ENCODE measurements at regions not wholly inside any gene's neighbourhood (a gene's known extent, or its start where the extent isn't known, plus 50 kb on each side); places are given as distances from the start of the nearest gene placed in this dataset.

DNA sequence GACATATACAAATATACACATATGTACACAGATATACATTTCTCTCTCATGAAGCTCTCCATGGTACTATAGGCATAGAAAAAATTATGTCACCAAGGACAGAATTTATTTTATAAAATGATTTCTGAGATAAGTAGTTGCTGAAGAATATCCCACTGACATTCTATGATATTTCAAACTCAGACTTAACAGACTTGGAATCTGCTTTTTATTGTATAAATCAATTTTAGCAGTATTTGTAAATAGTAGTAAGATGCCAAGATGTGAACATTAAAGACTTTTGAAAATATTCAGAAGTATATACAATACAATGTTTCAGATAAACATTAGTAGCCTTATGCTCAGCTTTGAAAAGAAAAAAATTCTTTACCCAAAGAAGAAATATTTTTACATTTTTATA, 107.4 kb upstream of the ARGLU1 start:
- TF ChIP-seq, protein P1, sequence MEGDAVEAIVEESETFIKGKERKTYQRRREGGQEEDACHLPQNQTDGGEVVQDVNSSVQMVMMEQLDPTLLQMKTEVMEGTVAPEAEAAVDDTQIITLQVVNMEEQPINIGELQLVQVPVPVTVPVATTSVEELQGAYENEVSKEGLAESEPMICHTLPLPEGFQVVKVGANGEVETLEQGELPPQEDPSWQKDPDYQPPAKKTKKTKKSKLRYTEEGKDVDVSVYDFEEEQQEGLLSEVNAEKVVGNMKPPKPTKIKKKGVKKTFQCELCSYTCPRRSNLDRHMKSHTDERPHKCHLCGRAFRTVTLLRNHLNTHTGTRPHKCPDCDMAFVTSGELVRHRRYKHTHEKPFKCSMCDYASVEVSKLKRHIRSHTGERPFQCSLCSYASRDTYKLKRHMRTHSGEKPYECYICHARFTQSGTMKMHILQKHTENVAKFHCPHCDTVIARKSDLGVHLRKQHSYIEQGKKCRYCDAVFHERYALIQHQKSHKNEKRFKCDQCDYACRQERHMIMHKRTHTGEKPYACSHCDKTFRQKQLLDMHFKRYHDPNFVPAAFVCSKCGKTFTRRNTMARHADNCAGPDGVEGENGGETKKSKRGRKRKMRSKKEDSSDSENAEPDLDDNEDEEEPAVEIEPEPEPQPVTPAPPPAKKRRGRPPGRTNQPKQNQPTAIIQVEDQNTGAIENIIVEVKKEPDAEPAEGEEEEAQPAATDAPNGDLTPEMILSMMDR (IDR thresholded peaks at IDR 0.05; ENCODE audit: poor library complexity): no peak
- TF ChIP-seq EZH2 (IDR thresholded peaks at IDR 0.05; ENCODE audit: borderline replicate concordance) (no peak), EZH2phosphoT487 (IDR thresholded peaks at IDR 0.05; ENCODE audit: low read depth, severe bottlenecking, unreplicated experiment) (no peak)

Measured in hepatocyte (in vitro differentiated cells).